Muscle layer of colon (tissue), 2 donors: ENCODE measurements at regions not wholly inside any gene's neighbourhood (a gene's known extent, or its start where the extent isn't known, plus 50 kb on each side); places are given as distances from the start of the nearest gene placed in this dataset.

Experiments
- H3K27ac ChIP-seq: one replicate; pipeline ENCODE4 v1.7.0; 2013; ENCODE audit warnings: low read depth, mild to moderate bottlenecking, low read length, moderate library complexity
- H3K27me3 ChIP-seq, 2 donors: one replicate each; pipeline ENCODE4 v1.7.0; 2013; ENCODE audit warnings: low read length in 2 of 2, mild to moderate bottlenecking in 2 of 2; ENCODE audit not compliant: insufficient read depth in 2 of 2, control insufficient read depth in 1 of 2
- H3K36me3 ChIP-seq: one replicate; pipeline ENCODE4 v1.7.0; 2013; ENCODE audit warnings: mild to moderate bottlenecking, low read length; ENCODE audit not compliant: insufficient read depth
- H3K4me1 ChIP-seq: one replicate; pipeline ENCODE4 v1.7.0; 2013; ENCODE audit warnings: mild to moderate bottlenecking, low read length; ENCODE audit not compliant: insufficient read depth
- H3K4me3 ChIP-seq, 2 donors: one replicate each; pipeline ENCODE4 v1.7.0; 2013; ENCODE audit warnings: low read length in 2 of 2, low read depth in 1 of 2, mild to moderate bottlenecking in 1 of 2, moderate library complexity in 1 of 2
- H3K9ac ChIP-seq: one replicate; pipeline ENCODE4 v1.7.0; 2013; ENCODE audit warnings: low read length
- H3K9me3 ChIP-seq: one replicate; pipeline ENCODE4 v1.7.0; 2013; ENCODE audit warnings: mild to moderate bottlenecking, low read length
- donor health status: abdominal sarcoma.
- donor health status: Adenocarcinoma of cecum.

GRCh38 chr4:62791386-62791785 is 1591.3 kb downstream of the ADGRL3 start:
- Histone ChIP-seq H3K4me1 (no peaks in the 10 kb centered on the region), H3K4me3 (no peak overlapping the region), H3K27me3 (no peaks in the 10 kb centered on the region), H3K9ac (no peak overlapping the region), H3K9me3 (no peaks in the 10 kb centered on the region), H3K27ac (no peak overlapping the region), H3K36me3 (no peaks in the 10 kb centered on the region)

GRCh38 chr4:62771983-62772557 is 1571.9 kb downstream of the ADGRL3 start:
- no peak overlapping the region for H3K4me3 ChIP-seq
- no peaks in the 10 kb centered on the region for H3K9me3 ChIP-seq
- no peaks in the 10 kb centered on the region for H3K4me1 ChIP-seq
- H3K9ac ChIP-seq, result no peak overlapping the region
- H3K27ac ChIP-seq, result no peak overlapping the region
- no peaks in the 10 kb centered on the region for H3K27me3 ChIP-seq
- H3K36me3 ChIP-seq, result no peaks in the 10 kb centered on the region

GRCh38 chr4:62740296-62740695 is 1540.2 kb downstream of the ADGRL3 start:
- Histone ChIP-seq H3K4me1 (no peaks in the 10 kb centered on the region), H3K36me3 (no peaks in the 10 kb centered on the region), H3K27ac (no peak overlapping the region), H3K9me3 (no peaks in the 10 kb centered on the region), H3K4me3 (no peak overlapping the region), H3K27me3 (no peaks in the 10 kb centered on the region), H3K9ac (no peak overlapping the region)

- H3K4me3 ChIP-seq, result no peak overlapping the region
- H3K36me3 ChIP-seq, result no peaks in the 10 kb centered on the region
- no peaks in the 10 kb centered on the region for H3K9me3 ChIP-seq
Measured at GRCh38 chr4:62717154-62717553, 1517.0 kb downstream of the ADGRL3 start.

GRCh38 chr4:62711575-62711974 is 1511.4 kb downstream of the ADGRL3 start:
- H3K36me3 ChIP-seq, result no peaks in the 10 kb centered on the region

More at GRCh38 chr4:62717154-62717553, 1517.0 kb downstream of the ADGRL3 start:
- no peak overlapping the region for H3K27ac ChIP-seq
- H3K27me3 ChIP-seq, result no peaks in the 10 kb centered on the region
- H3K9ac ChIP-seq, result no peak overlapping the region
- H3K4me1 ChIP-seq, result no peaks in the 10 kb centered on the region

GRCh38 chr4:62709618-62710252 is 1509.6 kb downstream of the ADGRL3 start:
- H3K4me3 ChIP-seq, result no peak overlapping the region
- no peaks in the 10 kb centered on the region for H3K4me1 ChIP-seq
- no peaks in the 10 kb centered on the region for H3K9me3 ChIP-seq
- no peaks in the 10 kb centered on the region for H3K36me3 ChIP-seq
- H3K9ac ChIP-seq, result no peak overlapping the region
- H3K27ac ChIP-seq, result no peak overlapping the region
- no peaks in the 10 kb centered on the region for H3K27me3 ChIP-seq

More at GRCh38 chr4:62711575-62711974, 1511.4 kb downstream of the ADGRL3 start:
- Histone ChIP-seq H3K27ac (no peak overlapping the region), H3K9ac (no peak overlapping the region), H3K4me3 (no peak overlapping the region), H3K9me3 (no peaks in the 10 kb centered on the region), H3K4me1 (no peaks in the 10 kb centered on the region), H3K27me3 (no peaks in the 10 kb centered on the region)

- H3K9me3 ChIP-seq, result no peaks in the 10 kb centered on the region
- H3K27me3 ChIP-seq, result no peaks in the 10 kb centered on the region
- no peaks in the 10 kb centered on the region for H3K4me1 ChIP-seq
- no peak overlapping the region for H3K4me3 ChIP-seq
- no peak overlapping the region for H3K27ac ChIP-seq
- no peaks in the 10 kb centered on the region for H3K36me3 ChIP-seq
- no peak overlapping the region for H3K9ac ChIP-seq
Measured at GRCh38 chr4:62706423-62706822, 1506.3 kb downstream of the ADGRL3 start.

GRCh38 chr4:62683799-62684566 is 1483.9 kb downstream of the ADGRL3 start:
- no peak overlapping the region for H3K27ac ChIP-seq
- H3K9me3 ChIP-seq, result no peaks in the 10 kb centered on the region
- no peaks in the 10 kb centered on the region for H3K36me3 ChIP-seq
- H3K9ac ChIP-seq, result no peak overlapping the region
- no peaks in the 10 kb centered on the region for H3K27me3 ChIP-seq
- no peak overlapping the region for H3K4me3 ChIP-seq
- H3K4me1 ChIP-seq, result no peaks in the 10 kb centered on the region

GRCh38 chr4:62676962-62677361 is 1476.8 kb downstream of the ADGRL3 start:
- Histone ChIP-seq H3K4me1 (no peaks in the 10 kb centered on the region), H3K27ac (no peak overlapping the region), H3K27me3 (no peaks in the 10 kb centered on the region), H3K9ac (no peak overlapping the region), H3K4me3 (no peak overlapping the region), H3K36me3 (no peaks in the 10 kb centered on the region), H3K9me3 (no peaks in the 10 kb centered on the region)

- no peaks in the 10 kb centered on the region for H3K36me3 ChIP-seq
- H3K4me1 ChIP-seq, result no peaks in the 10 kb centered on the region
- no peaks in the 10 kb centered on the region for H3K9me3 ChIP-seq
- no peak overlapping the region for H3K27ac ChIP-seq
- no peaks in the 10 kb centered on the region for H3K27me3 ChIP-seq
- H3K4me3 ChIP-seq, result no peak overlapping the region
- H3K9ac ChIP-seq, result no peak overlapping the region
Measured at GRCh38 chr4:62670514-62670913, 1470.4 kb downstream of the ADGRL3 start.

GRCh38 chr4:62661821-62662220 is 1461.7 kb downstream of the ADGRL3 start:
- no peak overlapping the region for H3K9ac ChIP-seq

More at GRCh38 chr4:62661821-62662220, 1461.7 kb downstream of the ADGRL3 start:
- no peaks in the 10 kb centered on the region for H3K9me3 ChIP-seq
- no peak overlapping the region for H3K27ac ChIP-seq
- H3K27me3 ChIP-seq, result no peaks in the 10 kb centered on the region
- no peaks in the 10 kb centered on the region for H3K36me3 ChIP-seq
- H3K4me3 ChIP-seq, result no peak overlapping the region
- no peaks in the 10 kb centered on the region for H3K4me1 ChIP-seq
